CD4-positive, alpha-beta T cell (primary cell): ENCODE measurements at regions not wholly inside any gene's neighbourhood (a gene's known extent, or its start where the extent isn't known, plus 50 kb on each side); places are given as distances from the start of the nearest gene placed in this dataset.

Experiments used
- ATAC-seq: fragments of 200-7000 bp; cut with Tn5 transposase; one replicate; pipeline ENCODE4 v1.10.0; 2022; ENCODE audit warnings: mild to moderate bottlenecking; ENCODE audit not compliant: poor library complexity
- CTCF ChIA-PET: fragments of 350-600 bp; sonication (Branson Sonifier 250); formaldehyde crosslinking; loops from one replicate; lab custom pipeline; 2021; ENCODE audit warnings: antibody characterized with exemption, inconsistent platforms; lab: Charles Lee
- POLR2A ChIA-PET: fragments of 350-600 bp; sonication (Branson Sonifier 250); formaldehyde crosslinking; loops from one replicate; lab custom pipeline; 2021; ENCODE audit warnings: antibody characterized with exemption, inconsistent platforms; lab: Charles Lee
- DNase-seq, 14 experiments: peaks; one replicate each; pipeline ENCODE4 v3.0.0-alpha.2; 2013 to 2020; ENCODE audit warnings: mixed read lengths in 2 of 14
- H3K27ac ChIP-seq, 2 donors: one replicate each; pipeline versions ENCODE4 v1.5.1 to v1.7.0; 2013; ENCODE audit warnings: low read length in 2 of 2, low read depth in 1 of 2, mild to moderate bottlenecking in 1 of 2
- H3K27me3 ChIP-seq, 2 experiments: 1 replicate in 1 of 2; 2 replicates in 1 of 2; pipeline versions ENCODE4 v1.6.1 to v1.7.0; 2013; ENCODE audit warnings: low read length in 2 of 2, control low read depth in 1 of 2, mild to moderate bottlenecking in 1 of 2, moderate library complexity in 1 of 2; ENCODE audit not compliant: insufficient read depth in 2 of 2, control insufficient read depth in 1 of 2
- H3K36me3 ChIP-seq: one replicate; pipeline ENCODE4 v1.6.1; 2013; ENCODE audit warnings: low read length, control low read depth; ENCODE audit not compliant: insufficient read depth
- H3K4me1 ChIP-seq: one replicate; pipeline ENCODE4 v1.6.1; 2013; ENCODE audit warnings: low read length, control low read depth; ENCODE audit not compliant: insufficient read depth
- H3K4me3 ChIP-seq: one replicate; pipeline ENCODE4 v1.5.1; 2013; ENCODE audit warnings: mild to moderate bottlenecking, low read length, moderate library complexity
- H3K9me3 ChIP-seq, 2 experiments: 1 replicate in 1 of 2; 2 replicates in 1 of 2; pipeline versions ENCODE4 v1.6.1 to v1.7.0; 2013; ENCODE audit warnings: low read length in 2 of 2, mild to moderate bottlenecking in 2 of 2, control low read depth in 1 of 2, moderate library complexity in 1 of 2; ENCODE audit not compliant: control insufficient read depth in 1 of 2, insufficient read depth in 1 of 2
- H3K27ac Mint-ChIP-seq: one replicate; pipeline ENCODE4 v1.8.0; 2020; ENCODE audit warnings: mixed read lengths
- H3K27me3 Mint-ChIP-seq: one replicate; pipeline ENCODE4 v1.8.0; 2021; ENCODE audit warnings: mixed read lengths
- H3K36me3 Mint-ChIP-seq: one replicate; pipeline ENCODE4 v1.8.0; 2021; ENCODE audit warnings: low read depth, mixed read lengths
- H3K4me1 Mint-ChIP-seq: one replicate; pipeline ENCODE4 v1.8.0; 2021; ENCODE audit warnings: low read depth, mixed read lengths
- H3K4me3 Mint-ChIP-seq: one replicate; pipeline ENCODE4 v1.8.0; 2020; ENCODE audit warnings: mild to moderate bottlenecking, mixed read lengths
- H3K9me3 Mint-ChIP-seq: one replicate; pipeline ENCODE4 v1.8.0; 2020; ENCODE audit warnings: mixed read lengths
- CTCF ChIP-seq: fragments of 200-600 bp; IDR thresholded peaks from one replicate; pipeline ENCODE4 v1.8.0; 2022; ENCODE audit warnings: antibody characterized with exemption, mild to moderate bottlenecking
- intact Hi-C, 2 experiments: fragments of 100-400 bp; cut with DNase I in 1 of 2; cut with micrococcal nuclease in 1 of 2; formaldehyde crosslinking; loops; one replicate each; pipeline versions ENCODE4 v1.15.1 to v1.9.0; 2023 to 2025; cut with DNase I, micrococcal nuclease

DNA sequence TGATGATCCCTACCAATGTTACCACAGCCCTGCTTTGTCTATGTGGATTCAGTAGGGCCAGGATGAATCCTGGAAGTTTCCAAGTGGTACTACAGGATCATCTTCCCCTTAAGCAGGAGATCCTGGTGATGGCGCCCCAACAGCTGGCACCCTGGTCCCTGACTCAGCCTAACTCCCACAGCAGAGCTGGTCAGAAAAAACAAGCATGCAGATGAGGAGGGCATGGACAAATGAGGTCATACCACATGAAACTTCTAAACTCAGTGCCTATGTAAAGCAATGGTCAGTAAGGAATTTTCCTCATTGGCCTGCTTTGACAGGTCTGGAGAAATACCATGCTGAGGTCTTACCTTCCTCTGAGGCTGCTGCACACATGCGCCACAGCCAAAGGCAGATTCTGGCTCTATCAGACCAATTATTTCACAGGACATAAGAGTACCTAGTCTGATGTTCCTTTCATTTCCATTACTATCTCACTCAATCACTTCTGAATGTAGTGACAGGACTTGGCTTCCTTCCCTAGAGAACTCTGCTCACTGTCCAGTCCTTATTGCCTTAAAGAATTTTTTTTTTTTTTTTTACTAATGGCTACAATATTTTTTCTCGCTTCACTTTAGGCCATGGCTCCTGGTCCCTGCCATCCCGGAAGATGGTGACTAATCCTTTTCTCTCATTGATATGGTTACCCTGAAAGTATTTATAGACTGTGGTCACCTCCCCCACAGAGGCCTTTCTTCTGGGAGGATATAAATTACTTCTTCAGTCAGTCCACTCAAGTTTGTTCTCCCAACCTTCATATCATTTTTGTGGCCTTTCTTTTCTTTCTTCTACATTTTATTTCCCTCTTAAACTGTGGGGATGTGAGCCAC lies 525.2 kb upstream of the PSMD7 start:
- Histone ChIP-seq H3K36me3 (no peaks in the 10 kb centered on the region), H3K27ac (no peak overlapping the region), H3K4me1 (no peaks in the 10 kb centered on the region), H3K4me3 (no peak overlapping the region), H3K9me3 (no peaks in the 10 kb centered on the region), H3K27me3 (no peaks in the 10 kb centered on the region)
- POLR2A ChIA-PET, result no interaction called here
- ATAC-seq (no peak), DNase-seq (no peak)
- Mint-ChIP-seq H3K36me3 (no peaks in the 10 kb centered on the region), H3K4me3 (no peak overlapping the region), H3K4me1 (no peaks in the 10 kb centered on the region), H3K27me3 (no peaks in the 10 kb centered on the region), H3K9me3 (no peaks in the 10 kb centered on the region), H3K27ac (no peak overlapping the region)
- intact Hi-C loops, result no loop called here
- CTCF ChIA-PET, result no interaction called here
- no peak for TF ChIP-seq CTCF

DNA sequence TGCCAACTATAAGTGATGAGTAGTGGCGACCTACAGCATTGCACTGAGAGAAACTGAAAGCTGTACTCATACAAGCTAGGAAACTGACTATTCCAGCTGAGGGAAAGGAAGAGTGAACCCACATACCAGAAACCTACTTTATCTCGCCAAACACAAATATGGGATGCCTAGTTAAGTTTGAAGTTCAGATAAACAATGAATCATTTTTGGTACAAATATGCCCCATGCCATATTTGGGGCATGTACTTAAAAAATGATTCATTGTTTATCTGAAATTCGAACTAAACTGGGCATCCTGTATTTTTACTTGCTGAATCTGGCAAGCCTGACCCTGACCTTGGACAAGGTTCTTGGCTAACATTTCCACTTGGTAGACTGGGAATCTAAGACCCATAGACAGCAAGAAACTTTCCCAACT lies 527.8 kb upstream of the PSMD7 start:
- no peak for TF ChIP-seq CTCF
- ATAC-seq (no peak), DNase-seq (no peak)
- no peaks in the 10 kb centered on the region for H3K4me1 ChIP-seq
- Mint-ChIP-seq H3K4me3 (no peak overlapping the region), H3K27me3 (no peaks in the 10 kb centered on the region), H3K4me1 (no peaks in the 10 kb centered on the region), H3K27ac (no peak overlapping the region), H3K9me3 (peaks cover 3% of the 10 kb centered on the region), H3K36me3 (no peaks in the 10 kb centered on the region)
- H3K27me3 ChIP-seq, result no peaks in the 10 kb centered on the region
- POLR2A ChIA-PET, result no interaction called here
- H3K9me3 ChIP-seq, result no peaks in the 10 kb centered on the region
- H3K36me3 ChIP-seq, result no peaks in the 10 kb centered on the region
- H3K4me3 ChIP-seq, result no peak overlapping the region
- intact Hi-C loops, result no loop called here
- CTCF ChIA-PET, result no interaction called here
- H3K27ac ChIP-seq, result no peak overlapping the region

DNA sequence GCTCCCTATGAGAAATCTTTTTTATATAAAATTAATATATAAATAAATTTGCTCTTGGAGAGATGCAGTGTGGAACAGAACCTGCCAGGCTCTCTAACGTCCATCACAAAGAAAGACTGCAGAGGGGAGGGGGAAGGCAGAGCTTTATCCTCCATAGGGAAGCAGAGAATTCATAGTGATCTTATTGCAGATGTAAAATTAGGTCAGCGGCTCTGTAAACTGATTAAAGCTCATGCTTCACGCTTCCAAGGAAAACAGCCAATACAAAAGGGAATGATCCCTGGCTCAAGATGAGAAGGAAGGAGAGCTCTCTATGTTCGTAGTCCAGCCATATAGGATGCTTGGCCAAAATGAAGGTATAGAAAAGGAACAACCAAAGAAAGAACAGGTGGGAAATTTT lies 532.3 kb upstream of the PSMD7 start:
- Histone ChIP-seq H3K9me3 (no peaks in the 10 kb centered on the region), H3K4me1 (no peaks in the 10 kb centered on the region), H3K27me3 (no peaks in the 10 kb centered on the region), H3K36me3 (no peaks in the 10 kb centered on the region), H3K4me3 (no peak overlapping the region), H3K27ac (no peak overlapping the region)
- Mint-ChIP-seq H3K9me3 (peaks cover 5% of the 10 kb centered on the region), H3K4me1 (no peaks in the 10 kb centered on the region), H3K36me3 (no peaks in the 10 kb centered on the region), H3K27me3 (no peaks in the 10 kb centered on the region), H3K27ac (no peak overlapping the region), H3K4me3 (no peak overlapping the region)
- ChIA-PET POLR2A (no interaction called here), CTCF (no interaction called here)
- no peak for ATAC-seq
- DNase-seq, result no peak
- TF ChIP-seq CTCF, result no peak
- intact Hi-C loops, result no loop called here
